ENCODE measurements at regions not wholly inside any gene's neighbourhood (a gene's known extent, or its start where the extent isn't known, plus 50 kb on each side); places are given as distances from the start of the nearest gene placed in this dataset.
A peak's percentile ranks its signal among the peaks of the same experiment; 100 is the strongest.
"Not testable (repeated sequence)": the region's sequence is repeated elsewhere in the genome, so short reads cannot be mapped to it uniquely, and the experiment has no call there.

DNA sequence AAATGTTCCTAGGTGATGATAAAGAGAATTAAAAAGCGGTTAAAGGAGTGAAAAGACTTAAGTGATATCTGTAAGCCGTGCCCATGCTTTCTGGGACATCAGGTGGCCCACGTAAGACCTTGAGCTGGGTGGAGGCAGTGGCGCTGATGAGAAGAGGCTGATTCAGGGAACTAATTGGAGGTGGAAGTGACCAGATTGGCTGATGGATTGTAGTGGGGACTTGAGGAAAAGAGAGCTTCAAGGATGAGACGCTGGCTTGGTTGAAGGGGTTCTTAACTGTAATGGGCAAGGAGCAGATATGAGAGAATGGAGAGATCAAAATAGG, 69.1 kb upstream of the EP300 start:
- DNase-seq (ENCODE audit: low spot score), result no peak

- DNase-seq (ENCODE audit: low spot score), result no peak
Measured at GRCh38 chr22:41028841-41029240, 63.6 kb upstream of the EP300 start.

DNA sequence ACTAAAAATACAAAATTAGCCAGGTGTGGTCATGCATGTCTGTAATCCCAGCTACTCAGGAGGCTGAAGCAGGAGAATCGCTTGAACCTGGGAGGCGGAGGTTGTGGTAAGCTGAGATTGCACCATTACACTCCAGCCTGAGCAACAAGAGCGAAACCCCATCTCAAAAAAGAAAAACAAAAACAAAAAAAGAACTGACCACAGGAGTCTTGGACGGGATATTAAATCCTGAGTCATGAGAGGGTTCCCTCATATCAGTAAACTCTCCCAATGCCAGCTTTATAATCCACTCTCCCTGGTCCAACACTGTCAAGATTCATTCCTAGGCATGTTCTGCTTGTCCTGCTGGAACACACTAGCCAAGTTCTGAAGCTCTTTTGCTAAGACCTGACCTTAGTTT, 61.5 kb upstream of the EP300 start:
- no peak for DNase-seq (ENCODE audit: low spot score)

- DNase-seq (ENCODE audit: low spot score), result no peak
Measured at GRCh38 chr22:41034706-41035105, 57.7 kb upstream of the EP300 start.

DNA sequence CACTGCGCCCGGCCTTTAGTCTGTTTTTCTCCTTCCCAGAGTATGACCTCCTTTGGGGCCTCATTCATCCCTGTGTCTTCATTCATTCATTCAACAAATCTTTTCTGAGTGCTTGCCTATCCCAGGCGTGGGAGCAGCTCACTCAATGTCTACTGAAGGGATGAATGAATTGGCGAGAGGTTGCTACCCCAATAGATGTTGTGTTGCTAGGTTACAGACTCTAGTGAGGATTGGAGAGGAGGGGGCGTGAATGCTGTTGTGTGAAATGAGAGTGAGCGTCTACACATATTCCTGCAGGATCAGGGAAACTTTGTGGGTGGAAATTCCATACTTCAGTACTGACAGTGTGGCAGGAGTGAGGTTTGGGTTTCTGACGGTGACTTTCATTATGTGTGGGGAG, 55.5 kb upstream of the EP300 start:
- DNase-seq (ENCODE audit: low spot score), result no peak

GRCh38 chr22:41038732-41039131, 53.7 kb upstream of the EP300 start:
- DNase-seq (ENCODE audit: low spot score), result peak; percentile 22

- not testable (repeated sequence) for DNase-seq (ENCODE audit: low spot score)
Measured at GRCh38 chr22:41039641-41040040, 52.8 kb upstream of the EP300 start.

- DNase-seq (ENCODE audit: low spot score), result no peak
Measured at GRCh38 chr22:41040483-41040882, 51.9 kb upstream of the EP300 start.

DNA sequence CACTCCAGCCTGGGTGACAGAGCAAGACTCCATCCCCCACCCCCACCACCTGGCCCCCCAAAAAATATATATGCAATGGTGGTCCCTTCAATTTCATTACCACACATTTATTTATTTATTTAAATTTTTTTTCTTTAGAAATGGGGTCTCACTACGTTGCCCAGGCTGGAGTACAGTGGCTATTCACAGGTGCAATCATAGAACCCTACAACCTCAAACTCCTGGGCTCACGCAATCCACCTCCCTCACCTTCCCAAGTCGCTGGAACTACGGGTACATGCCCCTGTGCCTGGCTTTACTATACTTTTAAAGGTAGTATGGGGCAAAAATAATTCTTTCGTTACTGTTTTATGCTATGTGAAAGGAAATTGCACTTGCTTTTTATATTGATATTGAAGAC, 50.9 kb upstream of the EP300 start:
- DNase-seq (ENCODE audit: low spot score), result no peak

All from pons (tissue), 1 donor.